ACHN (cell line): ENCODE measurements at regions not wholly inside any gene's neighbourhood (a gene's known extent, or its start where the extent isn't known, plus 50 kb on each side); places are given as distances from the start of the nearest gene placed in this dataset.

Source experiments
- DNase-seq: peaks from one replicate; pipeline ENCODE4 v3.0.0-alpha.2; 2015
- in situ Hi-C: cut with HindIII; loops from 2 replicates; pipeline ENCODE4 v1.10.0; 2017; ENCODE audit warnings: low sequenced_read_pairs, low pct_ligation_motif_present, low pct_unique_long_range_greater_than_20kb

- in situ Hi-C loops, result no loop called here
- peak; percentile 68 for DNase-seq
Observed at GRCh38 chr10:110446954-110447608, 50.6 kb upstream of the DUSP5 start.

GRCh38 chr10:110447886-110448285 is 49.8 kb upstream of the DUSP5 start:
- in situ Hi-C loops, result no loop called here
- DNase-seq, result no peak
